ENCODE measurements at regions not wholly inside any gene's neighbourhood (a gene's known extent, or its start where the extent isn't known, plus 50 kb on each side); places are given as distances from the start of the nearest gene placed in this dataset.

GRCh38 chr9:118782790-118783463, 586.3 kb downstream of the BRINP1 start:
- TF ChIP-seq CTCF (IDR thresholded peaks at IDR 0.05; ENCODE audit: insufficient read depth, low read length) (no peak), POLR2AphosphoS5 (IDR thresholded peaks at IDR 0.05; ENCODE audit: low read depth) (no peak), SPI1 (IDR thresholded peaks at IDR 0.05; ENCODE audit: borderline replicate concordance, low read depth) (no peak), GABPA (IDR thresholded peaks at IDR 0.05; ENCODE audit: low read depth) (no peak)

Data from HL-60 (cell line).